A673 (cell line): ENCODE measurements at regions not wholly inside any gene's neighbourhood (a gene's known extent, or its start where the extent isn't known, plus 50 kb on each side); places are given as distances from the start of the nearest gene placed in this dataset.

ENCODE experiments used
- EZH2 ChIP-seq: fragments of 200-600 bp; sonication (generic); IDR thresholded peaks from 2 replicates; pipeline ENCODE4 v1.6.1; 2017; ENCODE audit warnings: borderline replicate concordance, low read depth, mild to moderate bottlenecking, mixed read lengths, antibody characterized with exemption, low read length; ENCODE audit not compliant: poor library complexity, severe bottlenecking
- TF ChIP-seq, protein P1 (sequence below): fragments of 300-800, 200-600 bp; sonication (generic); conservative IDR thresholded peaks from 2 replicates; pipeline ENCODE4 v1.5.1; 2017; ENCODE audit warnings: low read depth, mild to moderate bottlenecking, antibody characterized with exemption, low read length, moderate library complexity, mixed read lengths

DNA sequence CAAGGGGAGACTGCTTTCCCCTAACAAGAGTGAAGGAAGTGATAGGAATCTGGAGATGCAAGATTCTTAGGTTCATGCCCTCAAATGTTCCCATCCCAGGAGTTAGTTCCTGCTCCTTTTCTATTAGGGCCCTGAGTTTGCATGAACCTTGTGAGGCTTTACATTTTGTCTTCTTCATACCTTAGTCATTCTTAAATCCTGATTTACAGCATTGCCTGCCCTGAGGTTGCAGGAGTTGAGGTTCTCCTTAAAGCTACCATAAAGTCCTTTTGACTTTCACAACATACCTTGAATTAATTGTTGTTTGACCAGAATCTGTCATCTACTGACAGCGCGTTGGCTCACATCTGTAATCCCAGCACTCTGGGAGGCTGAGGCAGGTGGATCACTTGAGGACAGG, 151.5 kb upstream of the ABCA1 start:
- TF ChIP-seq, protein P1, sequence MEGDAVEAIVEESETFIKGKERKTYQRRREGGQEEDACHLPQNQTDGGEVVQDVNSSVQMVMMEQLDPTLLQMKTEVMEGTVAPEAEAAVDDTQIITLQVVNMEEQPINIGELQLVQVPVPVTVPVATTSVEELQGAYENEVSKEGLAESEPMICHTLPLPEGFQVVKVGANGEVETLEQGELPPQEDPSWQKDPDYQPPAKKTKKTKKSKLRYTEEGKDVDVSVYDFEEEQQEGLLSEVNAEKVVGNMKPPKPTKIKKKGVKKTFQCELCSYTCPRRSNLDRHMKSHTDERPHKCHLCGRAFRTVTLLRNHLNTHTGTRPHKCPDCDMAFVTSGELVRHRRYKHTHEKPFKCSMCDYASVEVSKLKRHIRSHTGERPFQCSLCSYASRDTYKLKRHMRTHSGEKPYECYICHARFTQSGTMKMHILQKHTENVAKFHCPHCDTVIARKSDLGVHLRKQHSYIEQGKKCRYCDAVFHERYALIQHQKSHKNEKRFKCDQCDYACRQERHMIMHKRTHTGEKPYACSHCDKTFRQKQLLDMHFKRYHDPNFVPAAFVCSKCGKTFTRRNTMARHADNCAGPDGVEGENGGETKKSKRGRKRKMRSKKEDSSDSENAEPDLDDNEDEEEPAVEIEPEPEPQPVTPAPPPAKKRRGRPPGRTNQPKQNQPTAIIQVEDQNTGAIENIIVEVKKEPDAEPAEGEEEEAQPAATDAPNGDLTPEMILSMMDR, result no peak
- TF ChIP-seq EZH2, result no peak
